Liver (tissue), 7 donors: ENCODE measurements at regions not wholly inside any gene's neighbourhood (a gene's known extent, or its start where the extent isn't known, plus 50 kb on each side); places are given as distances from the start of the nearest gene placed in this dataset.

ENCODE experiments used
- DNase-seq: peaks from one replicate; pipeline ENCODE4 v3.0.0-alpha.2; 2017; ENCODE audit warnings: low spot score
- H3K27ac ChIP-seq, 2 donors: one replicate each; pipeline ENCODE4 v1.7.0; 2013; ENCODE audit warnings: inconsistent platforms in 2 of 2, low read length in 2 of 2, control low read depth in 1 of 2, low read depth in 1 of 2, mild to moderate bottlenecking in 1 of 2
- H3K27me3 ChIP-seq, 4 donors: one replicate each; pipeline versions ENCODE4 v1.6.1 to v1.7.0; 2013; ENCODE audit warnings: low read length in 3 of 4, inconsistent platforms in 1 of 4, mild to moderate bottlenecking in 1 of 4, moderate library complexity in 1 of 4; ENCODE audit not compliant: control insufficient read depth in 4 of 4, insufficient read depth in 4 of 4
- H3K36me3 ChIP-seq, 4 donors: one replicate each; pipeline versions ENCODE4 v1.6.1 to v1.7.0; 2013; ENCODE audit warnings: low read length in 3 of 4, mild to moderate bottlenecking in 3 of 4, low read depth in 1 of 4, moderate library complexity in 1 of 4; ENCODE audit not compliant: control insufficient read depth in 4 of 4, insufficient read depth in 3 of 4
- H3K4me1 ChIP-seq, 4 donors: one replicate each; pipeline versions ENCODE4 v1.6.1 to v1.7.0; 2013; ENCODE audit warnings: low read length in 3 of 4, mild to moderate bottlenecking in 3 of 4, moderate library complexity in 1 of 4; ENCODE audit not compliant: control insufficient read depth in 4 of 4, insufficient read depth in 4 of 4
- H3K4me3 ChIP-seq, 3 donors: one replicate each; pipeline versions ENCODE4 v1.6.1 to v1.7.0; 2013; ENCODE audit warnings: low read length in 3 of 3, control low read depth in 1 of 3, low read depth in 1 of 3, mild to moderate bottlenecking in 1 of 3
- H3K9ac ChIP-seq, 2 donors: one replicate each; pipeline ENCODE4 v1.7.0; 2013; ENCODE audit warnings: low read length in 2 of 2, mild to moderate bottlenecking in 2 of 2, moderate library complexity in 2 of 2, control low read depth in 1 of 2, low read depth in 1 of 2
- H3K9me3 ChIP-seq, 4 donors: one replicate each; pipeline versions ENCODE4 v1.6.1 to v1.7.0; 2013; ENCODE audit warnings: low read length in 3 of 4; ENCODE audit not compliant: control insufficient read depth in 4 of 4
- EGR1 ChIP-seq, 2 donors: IDR thresholded peaks; 2 replicates each; pipeline ENCODE4 v1.6.1; 2016 to 2018; ENCODE audit warnings: antibody characterized with exemption in 2 of 2, low read depth in 2 of 2
- GABPA ChIP-seq, 2 donors: IDR thresholded peaks in 1 of 2; conservative IDR thresholded peaks in 1 of 2; 2 replicates each; pipeline ENCODE4 v1.6.1; 2016; ENCODE audit warnings: antibody characterized with exemption in 2 of 2, mild to moderate bottlenecking in 1 of 2, moderate library complexity in 1 of 2
- HNF4G ChIP-seq: IDR thresholded peaks from 2 replicates; pipeline ENCODE4 v1.6.1; 2016; ENCODE audit warnings: antibody characterized with exemption
- JUND ChIP-seq, 2 donors: IDR thresholded peaks; 2 replicates each; pipeline ENCODE4 v1.6.1; 2016; ENCODE audit warnings: antibody characterized with exemption in 2 of 2
- YY1 ChIP-seq: IDR thresholded peaks from 2 replicates; pipeline ENCODE4 v1.6.1; 2016; ENCODE audit warnings: antibody characterized with exemption, mild to moderate bottlenecking
- WGBS: extraction: QIAGEN DNeasy Blood & Tissue Kit; methylation state at CpG from one replicate; pipeline ENCODE4 v1.1.7; 2013; 5-methylcytosine and 5-hydroxymethylcytosine counted together
- TF ChIP-seq, protein P1 (sequence below): IDR thresholded peaks from 2 replicates; pipeline ENCODE4 v1.6.1; 2016; ENCODE audit warnings: antibody characterized with exemption
- TF ChIP-seq, protein P2 (sequence below): IDR thresholded peaks from 2 replicates; pipeline ENCODE4 v1.6.1; 2016; ENCODE audit warnings: antibody characterized with exemption, mild to moderate bottlenecking
- TF ChIP-seq, protein P3 (sequence below): IDR thresholded peaks from 2 replicates; pipeline ENCODE4 v1.6.1; 2016; ENCODE audit warnings: antibody characterized with exemption
- donor health status: healthy.
- donor health status: healthy.
- donor health status: healthy.
- donor health status: healthy.

DNA sequence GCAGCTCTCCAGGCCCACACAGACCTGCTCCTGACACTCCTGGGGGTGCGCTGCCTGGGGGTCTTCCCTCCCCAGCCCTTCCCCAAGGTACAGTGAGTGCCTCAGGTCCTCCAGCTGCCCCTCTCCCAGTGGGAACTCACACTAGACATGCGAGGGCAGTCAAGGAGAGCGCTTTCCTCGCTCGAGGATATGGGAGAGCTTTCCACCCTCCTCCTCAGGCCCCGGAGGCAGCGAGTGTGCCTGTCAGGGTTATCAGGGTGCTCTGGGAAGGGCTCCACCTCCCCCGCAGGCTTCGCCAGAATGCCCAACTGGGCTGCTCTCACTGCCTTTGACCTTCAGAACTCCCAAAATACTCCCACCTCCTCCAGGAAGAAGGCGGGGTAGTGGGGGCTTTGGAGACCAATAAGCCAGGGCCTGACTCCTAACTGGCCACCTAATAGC, 85.7 kb upstream of the LAPTM4A start:
- Histone ChIP-seq H3K36me3 (no peaks in the 10 kb centered on the region), H3K27ac (no peak overlapping the region), H3K27me3 (no peaks in the 10 kb centered on the region), H3K9me3 (no peaks in the 10 kb centered on the region), H3K4me1 (peaks cover 0 to 16% (median 12%) of the 10 kb centered on the region in 4 donors), H3K9ac (no peak overlapping the region), H3K4me3 (no peak overlapping the region)
- WGBS = 88% methylated on average over 10 of the region's 10 CpGs
- TF ChIP-seq, protein P1, sequence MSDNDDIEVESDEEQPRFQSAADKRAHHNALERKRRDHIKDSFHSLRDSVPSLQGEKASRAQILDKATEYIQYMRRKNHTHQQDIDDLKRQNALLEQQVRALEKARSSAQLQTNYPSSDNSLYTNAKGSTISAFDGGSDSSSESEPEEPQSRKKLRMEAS = no peak
- TF ChIP-seq GABPA (IDR thresholded peaks at IDR 0.05 in 1 of 2, conservative IDR thresholded peaks at IDR 0.05 in 1 of 2) = no peak
- TF ChIP-seq, protein P2, sequence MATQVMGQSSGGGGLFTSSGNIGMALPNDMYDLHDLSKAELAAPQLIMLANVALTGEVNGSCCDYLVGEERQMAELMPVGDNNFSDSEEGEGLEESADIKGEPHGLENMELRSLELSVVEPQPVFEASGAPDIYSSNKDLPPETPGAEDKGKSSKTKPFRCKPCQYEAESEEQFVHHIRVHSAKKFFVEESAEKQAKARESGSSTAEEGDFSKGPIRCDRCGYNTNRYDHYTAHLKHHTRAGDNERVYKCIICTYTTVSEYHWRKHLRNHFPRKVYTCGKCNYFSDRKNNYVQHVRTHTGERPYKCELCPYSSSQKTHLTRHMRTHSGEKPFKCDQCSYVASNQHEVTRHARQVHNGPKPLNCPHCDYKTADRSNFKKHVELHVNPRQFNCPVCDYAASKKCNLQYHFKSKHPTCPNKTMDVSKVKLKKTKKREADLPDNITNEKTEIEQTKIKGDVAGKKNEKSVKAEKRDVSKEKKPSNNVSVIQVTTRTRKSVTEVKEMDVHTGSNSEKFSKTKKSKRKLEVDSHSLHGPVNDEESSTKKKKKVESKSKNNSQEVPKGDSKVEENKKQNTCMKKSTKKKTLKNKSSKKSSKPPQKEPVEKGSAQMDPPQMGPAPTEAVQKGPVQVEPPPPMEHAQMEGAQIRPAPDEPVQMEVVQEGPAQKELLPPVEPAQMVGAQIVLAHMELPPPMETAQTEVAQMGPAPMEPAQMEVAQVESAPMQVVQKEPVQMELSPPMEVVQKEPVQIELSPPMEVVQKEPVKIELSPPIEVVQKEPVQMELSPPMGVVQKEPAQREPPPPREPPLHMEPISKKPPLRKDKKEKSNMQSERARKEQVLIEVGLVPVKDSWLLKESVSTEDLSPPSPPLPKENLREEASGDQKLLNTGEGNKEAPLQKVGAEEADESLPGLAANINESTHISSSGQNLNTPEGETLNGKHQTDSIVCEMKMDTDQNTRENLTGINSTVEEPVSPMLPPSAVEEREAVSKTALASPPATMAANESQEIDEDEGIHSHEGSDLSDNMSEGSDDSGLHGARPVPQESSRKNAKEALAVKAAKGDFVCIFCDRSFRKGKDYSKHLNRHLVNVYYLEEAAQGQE = no peak
- TF ChIP-seq, protein P3, sequence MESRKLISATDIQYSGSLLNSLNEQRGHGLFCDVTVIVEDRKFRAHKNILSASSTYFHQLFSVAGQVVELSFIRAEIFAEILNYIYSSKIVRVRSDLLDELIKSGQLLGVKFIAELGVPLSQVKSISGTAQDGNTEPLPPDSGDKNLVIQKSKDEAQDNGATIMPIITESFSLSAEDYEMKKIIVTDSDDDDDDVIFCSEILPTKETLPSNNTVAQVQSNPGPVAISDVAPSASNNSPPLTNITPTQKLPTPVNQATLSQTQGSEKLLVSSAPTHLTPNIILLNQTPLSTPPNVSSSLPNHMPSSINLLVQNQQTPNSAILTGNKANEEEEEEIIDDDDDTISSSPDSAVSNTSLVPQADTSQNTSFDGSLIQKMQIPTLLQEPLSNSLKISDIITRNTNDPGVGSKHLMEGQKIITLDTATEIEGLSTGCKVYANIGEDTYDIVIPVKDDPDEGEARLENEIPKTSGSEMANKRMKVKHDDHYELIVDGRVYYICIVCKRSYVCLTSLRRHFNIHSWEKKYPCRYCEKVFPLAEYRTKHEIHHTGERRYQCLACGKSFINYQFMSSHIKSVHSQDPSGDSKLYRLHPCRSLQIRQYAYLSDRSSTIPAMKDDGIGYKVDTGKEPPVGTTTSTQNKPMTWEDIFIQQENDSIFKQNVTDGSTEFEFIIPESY = no peak
- DNase-seq = no peak

DNA sequence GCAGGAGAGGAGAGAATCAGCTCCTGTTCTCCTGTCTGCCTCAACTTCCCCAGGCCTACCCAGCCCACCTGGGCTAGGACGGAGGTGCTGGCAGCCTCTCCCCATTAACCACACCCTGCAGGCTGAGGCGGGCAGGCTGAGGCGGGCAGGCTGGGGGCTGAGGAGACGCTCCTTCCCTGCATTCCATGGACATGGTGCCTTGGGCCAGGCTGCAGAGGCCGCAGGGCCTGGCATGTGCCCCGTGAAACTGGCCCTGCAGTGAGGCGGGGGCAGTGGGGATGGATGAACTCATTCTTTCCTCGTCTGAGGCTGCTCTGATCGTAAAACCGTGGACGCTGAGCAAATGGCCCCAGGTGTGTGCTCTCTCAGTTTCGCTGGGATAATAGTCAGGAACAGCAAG, 84.7 kb upstream of the LAPTM4A start:
- Histone ChIP-seq H3K9me3 (no peaks in the 10 kb centered on the region), H3K27me3 (no peaks in the 10 kb centered on the region), H3K4me1 (peaks cover 0 to 13% (median 10%) of the 10 kb centered on the region in 4 donors), H3K4me3 (no peak overlapping the region), H3K27ac (peak overlapping the region in 1 of 2 donors; percentile 8), H3K36me3 (no peaks in the 10 kb centered on the region), H3K9ac (no peak overlapping the region)
- no peak for DNase-seq
- TF ChIP-seq GABPA (IDR thresholded peaks at IDR 0.05 in 1 of 2, conservative IDR thresholded peaks at IDR 0.05 in 1 of 2) = no peak
- no peak for TF ChIP-seq JUND (IDR thresholded peaks at IDR 0.05)
- no peak for TF ChIP-seq HNF4G
- TF ChIP-seq YY1 = no peak
- TF ChIP-seq, protein P1 = no peak
- no peak for TF ChIP-seq EGR1 (IDR thresholded peaks at IDR 0.05; ENCODE audit: low read depth in 2 of 2)
- TF ChIP-seq, protein P2 = no peak
- WGBS = 84% methylated on average over 12 of the region's 12 CpGs
